Stomach (tissue), 4 donors: ENCODE measurements at regions not wholly inside any gene's neighbourhood (a gene's known extent, or its start where the extent isn't known, plus 50 kb on each side); places are given as distances from the start of the nearest gene placed in this dataset.

Experiments
- POLR2A ChIP-seq, 4 donors: fragments of 450-650 bp; IDR thresholded peaks; one replicate each; pipeline ENCODE4 v1.6.1; 2016; ENCODE audit warnings: antibody characterized with exemption in 4 of 4, control low read depth in 2 of 4, mild to moderate bottlenecking in 1 of 4, moderate library complexity in 1 of 4
- TF ChIP-seq, protein P1 (sequence below), 7 experiments: fragments of 450-650 bp in 4 of 7; fragments of 200-600 bp in 3 of 7; sonication (generic) in 3 of 7; IDR thresholded peaks; one replicate each; pipeline ENCODE4 v1.5.1; 2016 to 2019; ENCODE audit warnings: antibody characterized with exemption in 7 of 7, control low read depth in 2 of 7, mild to moderate bottlenecking in 1 of 7

DNA sequence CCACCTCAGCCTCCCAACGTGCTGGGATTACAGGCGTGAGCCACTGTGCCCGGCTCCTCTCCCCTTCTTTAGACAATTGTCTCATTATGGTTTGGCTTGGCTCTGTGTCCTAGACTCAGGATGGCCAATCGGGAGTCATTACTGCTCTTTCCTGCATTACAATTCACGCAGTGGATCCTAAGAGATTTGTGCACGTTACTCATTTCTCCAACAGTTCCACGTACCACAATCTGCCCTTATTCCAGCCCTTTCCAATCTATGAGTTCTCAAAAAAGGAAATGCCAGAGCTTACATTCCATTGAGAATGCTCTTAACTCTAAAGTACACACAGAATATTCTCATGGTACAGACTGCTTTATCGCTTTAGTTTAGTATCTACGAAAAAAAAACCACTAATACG, 357.0 kb downstream of the GPATCH2 start:
- TF ChIP-seq, protein P1, sequence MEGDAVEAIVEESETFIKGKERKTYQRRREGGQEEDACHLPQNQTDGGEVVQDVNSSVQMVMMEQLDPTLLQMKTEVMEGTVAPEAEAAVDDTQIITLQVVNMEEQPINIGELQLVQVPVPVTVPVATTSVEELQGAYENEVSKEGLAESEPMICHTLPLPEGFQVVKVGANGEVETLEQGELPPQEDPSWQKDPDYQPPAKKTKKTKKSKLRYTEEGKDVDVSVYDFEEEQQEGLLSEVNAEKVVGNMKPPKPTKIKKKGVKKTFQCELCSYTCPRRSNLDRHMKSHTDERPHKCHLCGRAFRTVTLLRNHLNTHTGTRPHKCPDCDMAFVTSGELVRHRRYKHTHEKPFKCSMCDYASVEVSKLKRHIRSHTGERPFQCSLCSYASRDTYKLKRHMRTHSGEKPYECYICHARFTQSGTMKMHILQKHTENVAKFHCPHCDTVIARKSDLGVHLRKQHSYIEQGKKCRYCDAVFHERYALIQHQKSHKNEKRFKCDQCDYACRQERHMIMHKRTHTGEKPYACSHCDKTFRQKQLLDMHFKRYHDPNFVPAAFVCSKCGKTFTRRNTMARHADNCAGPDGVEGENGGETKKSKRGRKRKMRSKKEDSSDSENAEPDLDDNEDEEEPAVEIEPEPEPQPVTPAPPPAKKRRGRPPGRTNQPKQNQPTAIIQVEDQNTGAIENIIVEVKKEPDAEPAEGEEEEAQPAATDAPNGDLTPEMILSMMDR (IDR thresholded peaks at IDR 0.05): no peak
- no peak for TF ChIP-seq POLR2A (IDR thresholded peaks at IDR 0.05)
